GM19468 (cell line): ENCODE measurements at regions not wholly inside any gene's neighbourhood (a gene's known extent, or its start where the extent isn't known, plus 50 kb on each side); places are given as distances from the start of the nearest gene placed in this dataset.

Experiments used
- ATAC-seq: cut with Tn5 transposase; IDR thresholded peaks from one replicate; pipeline ENCODE4 v1.9.1; 2021; ENCODE audit warnings: mild to moderate bottlenecking, moderate library complexity, moderate number of reproducible peaks; ENCODE audit not compliant: unreplicated experiment; ENCODE audit errors: extremely low read depth

GRCh38 chr16:80202831-80203413, 337.9 kb upstream of the DYNLRB2 start:
- no peak for ATAC-seq

- no peak for ATAC-seq
Measured at GRCh38 chr16:80200079-80200478, 340.7 kb upstream of the DYNLRB2 start.

- ATAC-seq, result no peak
Measured at GRCh38 chr16:80199614-80200013, 341.2 kb upstream of the DYNLRB2 start.

- no peak for ATAC-seq
Measured at GRCh38 chr16:80198311-80199299, 342.2 kb upstream of the DYNLRB2 start.

- ATAC-seq, result no peak
Measured at GRCh38 chr16:80197741-80198201, 343.0 kb upstream of the DYNLRB2 start.

GRCh38 chr16:80191928-80192327, 348.9 kb upstream of the DYNLRB2 start:
- ATAC-seq, result no peak

- ATAC-seq, result no peak
Measured at GRCh38 chr16:80189476-80190175, 351.2 kb upstream of the DYNLRB2 start.

GRCh38 chr16:80176114-80176513, 364.7 kb upstream of the DYNLRB2 start:
- no peak for ATAC-seq

- no peak for ATAC-seq
Measured at GRCh38 chr16:80175011-80175410, 365.8 kb upstream of the DYNLRB2 start.

- ATAC-seq, result no peak
Measured at GRCh38 chr16:80174416-80174815, 366.4 kb upstream of the DYNLRB2 start.

GRCh38 chr16:80171746-80172145, 369.0 kb upstream of the DYNLRB2 start:
- no peak for ATAC-seq

GRCh38 chr16:80171199-80171598, 369.6 kb upstream of the DYNLRB2 start:
- ATAC-seq, result no peak

GRCh38 chr16:80167657-80168390, 373.0 kb upstream of the DYNLRB2 start:
- ATAC-seq, result no peak

GRCh38 chr16:80166082-80166481, 374.7 kb upstream of the DYNLRB2 start:
- ATAC-seq, result no peak

GRCh38 chr16:80164966-80165550, 375.7 kb upstream of the DYNLRB2 start:
- ATAC-seq, result no peak

GRCh38 chr16:80163339-80163738, 377.5 kb upstream of the DYNLRB2 start:
- ATAC-seq, result no peak

- ATAC-seq, result no peak
Measured at GRCh38 chr16:80161799-80162739, 378.7 kb upstream of the DYNLRB2 start.

- ATAC-seq, result no peak
Measured at GRCh38 chr16:80158766-80159165, 382.0 kb upstream of the DYNLRB2 start.

GRCh38 chr16:80151722-80152111, 389.1 kb upstream of the DYNLRB2 start:
- ATAC-seq, result no peak
